ENCODE measurements at regions not wholly inside any gene's neighbourhood (a gene's known extent, or its start where the extent isn't known, plus 50 kb on each side); places are given as distances from the start of the nearest gene placed in this dataset.
A peak's percentile ranks its signal among the peaks of the same experiment; 100 is the strongest.

DNA sequence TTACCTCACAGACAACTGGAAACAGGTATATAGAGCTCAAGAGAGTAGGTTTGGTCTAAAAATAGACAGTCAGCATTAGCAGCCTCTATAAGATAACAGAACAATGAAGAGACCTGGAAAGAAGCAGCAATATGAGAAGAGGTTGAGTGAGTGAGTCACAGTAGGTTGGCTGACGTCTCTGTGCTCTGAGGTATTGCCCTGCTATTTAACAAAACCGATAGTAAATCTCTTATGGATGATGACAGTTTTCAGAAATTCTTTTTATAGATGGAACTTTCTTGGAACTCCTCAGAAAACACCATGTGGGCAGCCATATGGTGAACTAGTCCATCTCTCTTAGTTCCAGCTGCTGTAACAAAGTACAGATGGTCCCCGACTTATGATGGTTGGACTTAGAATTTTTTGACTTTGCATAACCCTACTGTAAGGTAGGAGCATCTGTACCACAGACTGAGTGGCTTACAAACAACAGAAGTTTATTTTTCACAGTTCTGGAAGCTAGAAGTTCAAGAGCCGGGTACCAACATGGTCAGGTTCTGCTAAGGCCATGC, 123.5 kb downstream of the MBD2 start:
- DNase-seq (ENCODE audit: low read depth): no peak

DNA sequence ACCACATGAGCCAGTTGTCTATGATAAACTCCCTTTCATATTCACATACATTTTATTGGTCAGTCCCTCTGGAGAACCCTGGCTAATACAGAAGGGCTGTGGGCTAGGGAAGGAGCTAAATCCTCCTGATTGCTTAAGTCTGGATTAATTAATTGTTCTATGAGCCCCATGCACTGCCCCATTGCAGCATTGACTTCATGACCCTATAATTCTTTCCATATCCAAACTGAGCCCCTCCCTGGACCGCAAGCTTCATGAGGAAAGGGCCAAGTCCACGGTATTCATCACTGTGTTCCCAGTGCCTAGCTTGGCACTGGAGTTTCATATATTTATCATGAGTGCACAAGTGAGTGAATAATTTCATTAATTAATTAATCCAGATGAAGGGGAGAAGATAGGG, 124.0 kb downstream of the MBD2 start:
- DNase-seq (ENCODE audit: low read depth): no peak

DNA sequence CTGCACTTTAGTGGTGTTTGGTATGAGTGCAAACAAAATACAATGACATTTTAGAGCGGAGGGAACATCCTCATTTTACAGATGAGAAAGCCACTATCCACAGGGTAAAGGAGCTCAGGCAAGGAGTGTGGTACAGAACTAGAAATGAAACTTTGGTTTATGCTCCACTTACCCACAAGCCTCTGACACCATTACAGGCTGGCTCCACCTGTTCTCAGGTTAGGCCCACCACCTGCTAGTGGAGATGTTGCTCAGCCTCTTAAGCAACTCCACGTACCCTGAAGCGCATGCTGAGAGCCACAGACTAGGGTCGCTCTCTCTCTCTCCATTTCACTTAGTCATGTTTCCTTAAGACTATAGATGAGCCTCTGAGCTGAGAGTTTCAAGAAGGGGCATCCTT, 130.0 kb downstream of the MBD2 start:
- no peak for DNase-seq (ENCODE audit: low read depth)

DNA sequence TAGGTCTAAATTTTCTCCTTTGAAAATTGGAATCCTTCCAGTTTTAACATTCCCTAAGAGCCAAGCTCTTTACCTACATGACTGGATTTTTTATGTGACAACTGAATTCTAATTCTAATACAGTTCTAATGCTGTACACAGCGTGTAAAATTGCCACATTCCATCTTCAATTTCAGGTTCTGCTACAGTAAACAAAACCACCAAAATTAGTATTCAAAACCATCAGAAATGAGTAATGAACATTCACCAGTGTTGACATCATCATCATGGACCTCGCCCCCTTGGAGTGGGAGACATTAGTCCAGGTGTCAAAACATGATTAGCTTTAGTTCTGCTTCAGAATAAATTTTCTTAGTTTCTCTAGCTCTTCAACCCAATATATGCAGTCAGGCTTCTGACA, 133.6 kb downstream of the MBD2 start:
- no peak for DNase-seq (ENCODE audit: low read depth)

DNA sequence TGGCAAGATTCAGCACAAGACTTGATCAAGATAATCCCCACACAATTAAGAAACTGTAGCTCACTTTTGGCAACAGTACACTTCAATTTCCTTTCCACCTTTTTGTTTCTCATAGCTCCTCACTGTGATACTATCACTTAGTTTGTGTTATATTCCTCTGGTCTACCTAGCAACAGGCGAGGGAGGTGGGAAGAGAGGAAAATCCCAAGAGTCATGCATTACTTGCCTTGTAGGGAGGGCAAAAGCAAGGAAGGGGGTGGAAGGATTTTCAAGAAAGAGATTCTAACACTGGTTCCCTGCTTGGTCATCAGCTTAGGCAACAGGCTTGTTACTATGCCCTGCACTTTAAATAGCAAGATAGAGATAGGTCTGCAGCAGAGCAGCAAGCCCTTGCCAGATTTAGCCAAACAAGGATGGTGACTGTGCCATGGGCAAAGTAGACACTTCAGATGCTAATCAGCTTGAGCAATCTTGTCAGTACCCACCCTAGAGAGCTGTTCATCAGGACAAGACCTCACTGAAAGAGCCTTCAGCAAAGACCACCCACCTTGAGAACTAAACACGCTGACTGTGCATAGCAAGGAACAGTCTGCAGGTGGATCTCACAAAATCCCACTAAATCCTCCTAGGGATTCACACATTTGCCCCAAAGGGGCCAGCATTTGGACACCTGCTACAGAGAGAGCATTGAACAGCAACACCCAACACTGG, 134.6 kb downstream of the MBD2 start:
- no peak for DNase-seq (ENCODE audit: low read depth)

DNA sequence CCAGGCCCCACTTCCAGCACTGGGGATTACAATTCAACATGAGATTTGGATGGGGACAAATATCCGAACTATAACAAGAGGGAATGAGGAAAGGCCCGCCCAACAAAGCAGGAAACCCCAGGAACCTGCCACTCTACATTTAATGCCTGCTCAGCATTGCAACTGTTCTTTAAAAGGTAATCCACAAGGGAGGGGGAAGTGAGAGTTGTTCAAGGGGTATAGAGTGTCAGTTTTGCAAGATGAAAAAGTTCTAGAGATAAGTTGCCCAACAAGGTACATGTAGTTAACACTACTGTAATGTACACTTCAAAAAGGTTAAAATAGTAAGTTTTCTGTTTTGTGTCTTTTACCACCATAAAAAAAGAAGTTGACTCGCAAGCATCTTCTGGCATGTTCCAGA, 137.6 kb downstream of the MBD2 start:
- DNase-seq (ENCODE audit: low read depth): no peak

DNA sequence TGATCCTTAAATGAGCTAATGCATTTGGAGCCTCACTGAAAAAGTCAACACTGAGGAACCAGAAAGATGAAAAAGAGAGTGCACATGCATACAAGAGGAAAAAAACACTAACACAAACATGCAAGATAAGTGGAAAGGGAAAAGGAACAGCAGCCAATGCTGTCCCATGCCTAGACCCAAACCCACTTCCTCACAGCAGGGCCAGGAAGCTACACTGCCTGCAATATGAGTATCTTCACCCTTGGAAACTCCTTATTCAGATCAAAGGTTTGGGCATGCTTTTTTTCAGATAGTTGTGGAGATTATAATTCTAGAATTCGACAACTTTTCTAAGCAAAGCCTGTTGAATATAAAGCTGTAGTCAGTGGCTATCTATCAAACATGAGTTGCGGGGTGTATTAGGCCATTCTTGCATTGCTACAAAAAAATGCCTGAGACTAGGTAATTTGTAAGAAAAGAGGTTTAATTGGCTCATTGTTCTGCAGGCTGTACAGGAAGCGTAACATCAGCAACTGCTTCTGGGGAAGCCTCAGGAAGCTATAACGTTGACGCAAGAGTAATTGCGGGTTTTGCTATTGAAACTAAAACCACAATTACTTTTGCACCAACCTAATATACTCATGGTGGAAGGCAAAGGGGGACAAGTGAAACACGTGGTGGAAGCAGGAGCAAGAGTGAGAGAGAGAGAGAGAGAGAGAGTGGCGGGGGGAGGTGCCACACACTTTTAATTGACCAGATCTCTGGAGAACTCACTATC, 138.2 kb downstream of the MBD2 start:
- DNase-seq (ENCODE audit: low read depth): no peak

DNA sequence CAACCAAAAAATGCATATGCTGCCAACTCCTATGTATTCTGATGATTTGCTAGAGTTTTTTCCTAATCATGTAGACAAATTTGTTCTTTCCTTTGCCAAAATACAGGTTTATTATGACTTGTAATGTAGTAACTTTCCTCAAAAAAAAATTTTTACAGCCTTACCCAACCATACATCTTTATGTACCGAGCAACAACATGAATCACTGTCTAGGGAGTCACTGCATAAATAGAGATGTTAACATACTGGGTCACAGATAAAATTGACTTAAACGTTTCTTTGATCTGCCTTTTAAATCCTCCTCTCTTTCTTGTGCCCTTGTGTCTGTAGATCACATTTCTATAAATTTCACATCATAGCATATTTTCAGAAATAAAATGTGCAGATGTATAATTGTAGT, 143.6 kb downstream of the MBD2 start:
- DNase-seq (ENCODE audit: low read depth): no peak

DNA sequence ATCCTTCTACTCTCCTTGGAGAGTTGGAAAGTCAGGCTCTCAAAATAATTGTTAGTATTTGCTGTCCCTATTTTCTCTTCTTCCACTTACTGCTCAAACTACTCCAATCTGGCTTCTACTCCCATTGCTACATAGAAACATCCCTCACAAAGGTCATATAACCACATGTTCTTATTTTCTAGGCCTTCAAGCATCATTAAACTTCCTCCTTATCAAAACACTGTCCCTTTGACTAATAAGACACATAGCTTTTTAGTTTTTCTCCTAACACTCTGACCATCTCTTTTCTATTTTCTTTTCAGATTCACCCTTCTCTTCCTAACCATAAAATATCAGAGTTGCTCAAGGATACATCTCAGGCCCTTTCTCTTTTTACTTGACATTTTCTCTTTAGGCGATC, 148.3 kb downstream of the MBD2 start:
- no peak for DNase-seq (ENCODE audit: low read depth)

DNA sequence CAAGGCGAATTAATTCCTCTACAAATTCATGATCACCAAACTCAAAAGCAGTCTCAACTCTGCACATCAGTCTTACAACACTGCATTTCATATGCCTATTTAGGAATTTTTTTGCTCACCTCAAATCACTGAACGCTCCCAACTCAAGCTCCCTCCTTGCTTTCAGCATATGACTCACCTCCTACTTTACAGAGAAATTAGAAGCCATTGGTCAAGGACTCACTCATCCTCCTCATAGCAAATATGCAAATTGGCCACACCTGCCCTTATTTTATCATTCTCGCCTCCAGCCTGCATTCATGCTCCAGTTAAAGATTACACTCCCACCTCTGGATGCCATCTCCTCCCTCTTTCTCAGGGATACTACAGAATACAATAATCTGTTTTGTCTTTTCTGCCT, 148.8 kb downstream of the MBD2 start:
- DNase-seq (ENCODE audit: low read depth): no peak

DNA sequence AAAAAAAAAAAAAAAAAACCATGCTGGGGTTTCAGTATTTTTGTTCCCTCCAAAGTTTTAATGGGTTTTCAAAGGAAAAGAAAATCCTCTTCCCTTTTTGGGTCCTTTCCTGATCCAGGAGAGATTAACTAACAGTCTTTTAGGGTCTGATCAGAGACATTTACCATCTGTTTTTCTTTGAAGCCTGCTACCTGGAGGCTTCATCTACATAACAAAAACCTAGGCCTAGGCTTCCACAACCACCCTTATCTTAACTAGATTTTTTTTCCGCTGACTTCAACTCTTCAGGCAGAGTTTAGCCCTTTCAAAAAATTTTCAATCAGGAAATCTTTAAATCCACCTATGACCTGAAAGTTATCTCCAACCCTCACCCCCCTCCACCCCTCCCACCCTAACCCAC, 154.7 kb downstream of the MBD2 start:
- no peak for DNase-seq (ENCODE audit: low read depth)

DNA sequence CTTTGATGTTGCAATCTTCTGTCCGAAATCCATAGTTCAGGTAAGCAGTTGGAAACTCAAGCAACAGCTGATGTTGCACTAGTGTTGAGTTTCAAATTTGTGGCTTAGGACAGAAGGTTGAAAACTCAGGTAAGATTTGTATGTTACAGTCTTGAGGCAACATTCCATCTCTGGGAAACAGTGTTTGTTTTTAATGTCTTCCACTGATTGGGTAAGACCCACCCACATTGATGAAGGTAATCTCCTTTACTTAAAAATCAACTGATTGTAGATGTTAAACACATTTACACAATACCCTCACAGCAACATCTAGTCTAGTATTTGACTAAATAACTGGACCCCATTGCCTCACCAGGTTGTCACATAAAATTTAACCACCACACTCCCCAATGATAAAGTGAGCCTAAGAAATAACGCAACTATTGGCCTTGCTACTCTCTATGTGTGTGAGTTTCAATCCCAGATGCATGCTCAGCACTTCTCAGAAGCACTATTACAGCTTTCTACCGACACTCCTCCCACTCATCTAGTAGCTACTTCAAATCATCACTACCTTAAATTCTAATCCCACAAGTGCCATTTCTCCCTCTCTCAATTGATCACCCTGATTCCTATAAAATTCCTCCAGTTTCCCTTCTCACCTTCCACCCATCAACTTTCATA, 164.0 kb downstream of the MBD2 start:
- DNase-seq (ENCODE audit: low read depth): no peak

DNA sequence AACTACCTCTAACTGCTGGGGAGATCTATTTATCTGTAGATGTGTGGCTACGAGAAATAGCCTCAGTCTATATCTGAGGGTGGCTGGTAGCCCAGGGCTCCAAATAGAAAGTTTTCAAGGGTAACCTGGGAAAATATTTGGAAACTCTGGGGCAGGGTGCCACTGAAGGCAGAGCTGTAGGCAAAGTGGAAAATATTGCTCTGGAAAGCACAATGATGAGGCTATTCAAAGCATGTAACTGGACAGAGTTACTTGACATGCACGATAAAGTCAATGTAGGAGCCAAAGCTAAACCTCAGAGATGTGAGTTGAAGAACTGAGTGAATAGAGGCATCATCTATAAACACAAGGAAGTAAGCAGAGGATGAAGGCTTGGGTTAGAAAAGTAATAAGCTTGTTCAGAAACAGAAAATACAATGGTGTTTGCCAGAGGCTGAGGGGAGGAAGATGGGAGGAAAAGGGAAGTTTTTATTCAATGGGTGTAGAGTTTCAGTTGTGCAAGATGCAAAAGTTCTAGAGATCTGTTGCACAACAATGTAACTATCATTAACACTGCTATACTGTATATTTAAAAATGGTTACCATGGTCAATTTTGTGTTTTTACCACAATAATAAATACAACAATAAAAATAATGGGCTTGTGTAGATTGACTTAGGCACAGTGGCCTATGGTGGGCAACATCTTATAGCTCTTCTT, 171.6 kb downstream of the MBD2 start:
- no peak for DNase-seq (ENCODE audit: low read depth)

DNA sequence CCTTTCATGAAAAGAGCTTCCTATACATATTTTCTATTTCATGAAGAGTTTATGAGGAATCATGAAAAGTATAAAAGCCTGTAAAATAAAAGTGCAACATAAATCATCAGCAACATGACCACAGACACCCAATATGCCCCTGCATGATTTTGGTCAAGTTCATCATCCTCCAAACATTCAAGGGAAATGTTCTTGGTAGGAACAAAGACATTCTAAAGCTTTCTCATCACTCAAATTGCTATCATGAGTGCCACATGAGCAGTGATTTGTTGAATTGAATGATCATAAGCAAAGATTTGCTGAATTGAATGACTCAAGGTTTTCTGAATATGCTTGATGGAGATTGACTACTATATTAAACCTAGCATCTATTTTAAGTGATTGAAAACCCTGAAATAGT, 172.2 kb downstream of the MBD2 start:
- DNase-seq (ENCODE audit: low read depth): no peak

DNA sequence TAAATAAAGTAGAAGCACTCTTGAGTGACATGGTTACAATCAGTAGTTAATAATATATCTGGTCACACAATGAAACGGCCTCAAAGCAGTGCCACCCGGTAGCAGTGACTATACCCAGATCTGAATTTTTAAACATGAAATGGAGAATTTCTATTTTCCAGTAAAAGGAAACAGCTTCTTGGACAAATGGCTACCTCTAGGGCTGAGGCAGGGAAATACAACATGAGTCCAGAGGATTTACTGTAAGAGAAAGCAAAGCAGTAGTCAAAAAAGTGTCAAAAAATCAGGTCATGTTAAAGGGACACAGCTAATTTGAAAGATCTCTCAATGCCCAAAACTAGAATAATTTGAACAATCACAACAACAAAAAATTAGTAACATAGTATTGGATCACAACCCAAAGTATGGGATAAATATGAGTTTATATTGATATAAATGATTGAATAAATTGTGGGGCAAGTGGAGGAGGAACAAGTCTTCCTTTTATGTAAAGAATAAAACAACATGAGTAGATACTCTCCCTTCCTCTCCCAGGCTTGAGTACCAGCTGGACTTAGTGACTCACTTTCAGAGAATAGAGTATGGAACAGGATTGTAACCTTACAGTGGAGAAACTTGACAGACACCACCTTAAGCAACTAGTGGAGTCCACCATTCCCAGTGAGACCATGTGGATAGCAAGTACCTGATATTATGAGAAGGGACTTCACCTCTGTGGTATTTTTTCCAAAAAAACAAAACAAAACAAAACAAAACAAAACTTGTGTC, 180.8 kb downstream of the MBD2 start:
- no peak for DNase-seq (ENCODE audit: low read depth)

DNA sequence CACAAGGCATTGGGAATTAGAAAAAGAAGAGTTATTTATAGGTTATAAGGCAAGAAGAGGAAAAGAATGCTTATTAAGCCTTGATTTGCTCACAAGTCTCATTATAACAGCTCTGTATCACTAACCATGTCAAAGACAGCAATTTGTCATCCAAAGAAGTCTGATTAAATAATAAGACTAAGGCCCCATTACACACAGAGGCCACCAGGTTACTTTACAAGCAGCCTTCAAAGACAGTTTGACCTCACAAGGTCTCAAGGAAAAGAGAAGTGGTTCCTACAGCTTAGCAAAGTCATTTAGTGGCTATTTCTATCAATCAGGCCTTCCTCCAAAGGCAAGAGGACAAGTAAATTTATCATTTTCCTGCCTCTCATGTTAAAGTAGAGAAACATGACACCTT, 188.5 kb downstream of the MBD2 start:
- no peak for DNase-seq (ENCODE audit: low read depth)

DNA sequence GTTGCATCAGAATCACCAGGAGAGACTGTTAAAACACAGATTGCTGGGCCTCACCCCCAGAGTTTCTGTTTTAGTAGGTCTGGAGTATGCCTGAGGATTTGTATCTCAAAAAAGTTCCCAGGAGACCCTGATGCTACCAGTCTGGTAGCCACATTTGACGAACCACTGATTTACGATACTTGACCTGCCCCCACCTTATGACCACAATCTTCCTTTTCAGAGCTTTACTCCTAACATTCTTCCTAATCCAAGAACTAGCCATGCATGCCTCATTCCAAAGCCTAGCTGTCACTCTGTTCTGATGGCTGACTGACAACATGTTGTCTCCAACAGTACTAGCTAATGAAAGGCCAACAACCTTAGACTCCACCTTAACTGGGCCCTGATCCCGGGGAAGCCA, 191.4 kb downstream of the MBD2 start:
- no peak for DNase-seq (ENCODE audit: low read depth)

DNA sequence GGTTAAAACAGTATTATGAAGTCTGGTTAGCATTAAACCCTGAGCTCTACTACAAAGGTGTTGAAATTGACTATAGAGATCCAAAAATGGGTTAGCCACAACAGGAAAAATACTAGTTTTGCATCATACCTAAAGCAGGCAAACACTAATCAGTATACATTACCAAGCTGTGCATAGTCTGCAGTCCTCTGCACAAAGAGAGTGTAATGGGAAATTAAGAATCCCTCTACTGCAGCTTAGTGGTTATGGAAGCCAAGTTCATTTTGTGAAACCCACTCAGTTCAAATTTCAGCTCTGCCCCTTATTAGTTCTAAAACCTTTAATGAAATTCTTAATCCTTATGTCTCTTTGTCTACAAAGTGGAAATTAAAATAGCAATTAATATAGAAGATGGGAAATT, 192.1 kb downstream of the MBD2 start:
- no peak for DNase-seq (ENCODE audit: low read depth)

DNA sequence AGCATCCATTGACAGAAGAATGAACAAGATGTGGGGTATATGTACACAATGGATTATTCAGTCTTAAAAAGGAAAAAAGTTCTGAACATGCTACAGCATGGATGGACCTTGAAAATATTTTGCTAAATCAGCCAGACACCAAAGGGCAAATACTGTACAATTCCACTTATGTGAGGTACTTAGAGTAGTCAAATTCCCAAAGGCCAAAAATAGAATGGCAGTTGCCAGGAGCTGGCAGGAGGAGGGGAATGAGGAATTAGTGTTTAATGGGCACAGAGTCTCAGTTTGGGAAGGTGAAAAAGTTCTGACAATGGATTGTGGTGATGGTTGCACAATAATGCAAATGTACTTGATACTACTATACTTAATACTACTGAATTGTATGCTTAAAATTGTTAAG, 193.2 kb downstream of the MBD2 start:
- no peak for DNase-seq (ENCODE audit: low read depth)

DNA sequence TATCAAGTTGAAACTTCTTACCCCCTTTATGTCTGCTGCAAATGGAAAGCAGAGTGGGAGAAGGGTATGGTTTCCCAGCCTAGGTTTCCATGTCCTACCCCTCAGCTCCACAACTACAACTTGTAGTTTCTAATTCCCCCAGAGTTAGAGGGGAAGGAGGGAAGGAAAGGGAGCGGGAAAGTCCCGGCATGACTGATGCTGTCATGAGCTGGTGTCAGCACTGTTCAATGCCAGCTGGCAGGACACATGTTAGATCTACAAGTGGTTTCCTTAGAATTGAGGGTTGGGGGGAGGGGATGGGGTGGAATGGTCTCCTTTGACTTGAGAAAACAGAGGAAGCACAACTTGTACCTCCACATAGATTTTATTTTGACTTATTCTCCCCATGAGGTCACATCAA, 194.0 kb downstream of the MBD2 start:
- DNase-seq (ENCODE audit: low read depth): no peak

DNA sequence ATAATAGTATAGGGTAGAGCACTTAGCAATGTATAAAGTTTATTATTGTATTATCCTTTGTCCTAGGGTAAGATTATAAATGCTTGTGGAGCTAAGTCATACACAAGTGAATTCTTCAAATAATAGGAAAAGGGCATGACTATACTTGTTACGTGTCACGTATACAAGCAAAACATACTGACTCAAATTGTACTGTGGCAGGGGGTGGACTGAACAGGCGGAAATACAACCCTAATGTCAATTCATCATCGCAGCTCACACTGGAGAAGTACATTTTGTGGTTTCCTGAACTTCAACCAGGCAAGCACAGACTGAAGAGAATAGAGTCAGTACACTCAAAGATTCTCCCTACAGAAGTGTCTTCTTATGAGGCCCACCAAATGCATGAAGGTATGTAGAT, 201.0 kb downstream of the MBD2 start:
- DNase-seq (ENCODE audit: low read depth): peak; percentile 14

DNA sequence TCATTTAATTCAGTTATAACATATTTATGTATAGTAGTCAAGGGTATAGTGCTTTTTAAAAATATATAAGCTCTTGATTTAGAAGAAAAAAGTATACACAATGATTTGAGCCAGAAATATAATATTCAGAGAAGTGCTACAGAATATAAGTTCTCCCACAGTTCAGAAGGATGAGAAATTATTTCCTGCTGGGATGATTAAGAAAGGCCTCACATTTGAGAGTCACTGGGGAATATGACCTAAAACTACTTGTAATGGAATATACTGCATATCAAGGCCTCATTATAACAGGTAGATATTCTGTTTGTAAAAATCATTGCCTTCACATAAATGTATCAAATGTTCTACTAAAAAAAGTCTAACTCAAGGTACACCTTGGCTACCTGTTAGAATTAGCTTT, 203.5 kb downstream of the MBD2 start:
- no peak for DNase-seq (ENCODE audit: low read depth)

Measured in HS-5 (cell line).